SK-N-SH (cell line): ENCODE measurements at regions not wholly inside any gene's neighbourhood (a gene's known extent, or its start where the extent isn't known, plus 50 kb on each side); places are given as distances from the start of the nearest gene placed in this dataset.

Experiments
- CTCF ChIA-PET: fragments of 300-600, 350-600 bp; formaldehyde crosslinking; extraction: SDS; loops from one replicate; lab custom pipeline; 2021; lab: Yijun Ruan, JAX
- POLR2A ChIA-PET: fragments of 350-600 bp; sonication (Branson Sonifier 250); formaldehyde crosslinking; extraction: SDS; loops from one replicate; lab custom pipeline; 2020; ENCODE audit warnings: antibody characterized with exemption, inconsistent platforms; lab: Yijun Ruan, JAX
- DNase-seq: peaks from one replicate; pipeline ENCODE4 v3.0.0; 2012
- H2AFZ ChIP-seq: fragments of 200-600 bp; sonication (generic); 2 replicates; pipeline ENCODE4 v1.8.1; 2016; ENCODE audit warnings: antibody characterized with exemption, mild to moderate bottlenecking, low read depth
- H3F3A ChIP-seq: fragments of 200-600 bp; sonication (generic); replicated peaks from 2 replicates; pipeline ENCODE3; 2016; ENCODE audit warnings: antibody characterized with exemption, mild to moderate bottlenecking; ENCODE audit not compliant: insufficient read depth
- H3K27ac ChIP-seq, 2 experiments: fragments of 200-500 bp in 1 of 2; fragments of 200-600 bp in 1 of 2; sonication (Bioruptor generic) in 1 of 2; sonication (generic), shearing (Covaris generic) in 1 of 2; 2 replicates each; pipeline versions ENCODE4 v1.5.1 to v1.6.1; 2014 to 2016; ENCODE audit warnings: low read depth in 2 of 2, inconsistent platforms in 1 of 2, low read length in 1 of 2, mild to moderate bottlenecking in 1 of 2, mixed read lengths in 1 of 2
- H3K27me3 ChIP-seq: fragments of 200-600 bp; sonication (generic), shearing (Covaris generic); 2 replicates; pipeline ENCODE4 v1.6.1; 2016; ENCODE audit warnings: mixed run types; ENCODE audit not compliant: insufficient read depth
- H3K36me3 ChIP-seq, 2 experiments: fragments of 200-500 bp in 1 of 2; fragments of 200-600 bp in 1 of 2; sonication (Bioruptor generic) in 1 of 2; sonication (generic) in 1 of 2; replicated peaks in 1 of 2; 2 replicates each; pipeline versions ENCODE3 to v1.5.1; 2014 to 2016; ENCODE audit warnings: low read length in 1 of 2, mild to moderate bottlenecking in 1 of 2; ENCODE audit not compliant: insufficient read depth in 2 of 2, control insufficient read depth in 1 of 2
- H3K4me1 ChIP-seq, 2 experiments: fragments of 200-500 bp in 1 of 2; fragments of 200-600 bp in 1 of 2; sonication (Bioruptor generic) in 1 of 2; sonication (generic), shearing (Covaris generic) in 1 of 2; 2 replicates each; pipeline versions ENCODE4 v1.5.1 to v1.6.1; 2014 to 2016; ENCODE audit warnings: low read depth in 1 of 2, low read length in 1 of 2, mixed run types in 1 of 2; ENCODE audit not compliant: insufficient read depth in 2 of 2, control insufficient read depth in 1 of 2
- H3K4me2 ChIP-seq: fragments of 200-600 bp; sonication (generic), shearing (Covaris generic); 2 replicates; pipeline ENCODE4 v1.6.1; 2017; ENCODE audit warnings: mixed run types
- H3K4me3 ChIP-seq, 2 experiments: fragments of 200-500 bp in 1 of 2; fragments of 200-600 bp in 1 of 2; sonication (Bioruptor generic) in 1 of 2; sonication (generic), shearing (Covaris generic) in 1 of 2; 2 replicates each; pipeline versions ENCODE4 v1.5.1 to v1.8.1; 2014 to 2016; ENCODE audit warnings: low read depth in 2 of 2, inconsistent platforms in 1 of 2, low read length in 1 of 2, mild to moderate bottlenecking in 1 of 2, mixed read lengths in 1 of 2, moderate library complexity in 1 of 2
- H3K79me2 ChIP-seq: fragments of 200-600 bp; sonication (generic); 2 replicates; pipeline ENCODE4 v1.8.1; 2017; ENCODE audit warnings: mild to moderate bottlenecking; ENCODE audit not compliant: insufficient read depth
- H3K9ac ChIP-seq: fragments of 200-600 bp; sonication (generic); 2 replicates; pipeline ENCODE4 v1.6.1; 2017; ENCODE audit warnings: mixed run types
- H3K9me2 ChIP-seq: fragments of 200-600 bp; sonication (generic); 2 replicates; pipeline ENCODE4 v1.6.1; 2017; ENCODE audit warnings: mixed run types
- H3K9me3 ChIP-seq: fragments of 200-600 bp; sonication (generic); 2 replicates; pipeline ENCODE4 v1.6.1; 2017; ENCODE audit warnings: mixed run types, mild to moderate bottlenecking, moderate library complexity
- H4K20me1 ChIP-seq: fragments of 200-600 bp; sonication (generic); 2 replicates; pipeline ENCODE4 v1.6.1; 2017; ENCODE audit warnings: mild to moderate bottlenecking, mixed run types; ENCODE audit not compliant: insufficient read depth
- CHD2 ChIP-seq: fragments of 150-350 bp; IDR thresholded peaks from 2 replicates; pipeline ENCODE4 v1.6.1; 2018; ENCODE audit warnings: low read length; ENCODE audit not compliant: partially characterized antibody
- CTCF ChIP-seq: fragments of 200-600 bp; sonication (generic); IDR thresholded peaks from 2 replicates; pipeline ENCODE4 v1.6.1; 2017; ENCODE audit warnings: antibody characterized with exemption, mild to moderate bottlenecking, moderate library complexity
- ELF1 ChIP-seq: IDR thresholded peaks from 2 replicates; pipeline ENCODE4 v1.4.0; 2012
- FOXM1 ChIP-seq: IDR thresholded peaks from 2 replicates; pipeline ENCODE4 v1.4.0; 2012; ENCODE audit warnings: low read depth, mild to moderate bottlenecking
- GATA2 ChIP-seq: sonication (generic); formaldehyde crosslinking; IDR thresholded peaks from 2 replicates; pipeline ENCODE4 v1.5.0; 2020; ENCODE audit warnings: mild to moderate bottlenecking, missing genetic modification reagents
- MEF2A ChIP-seq: IDR thresholded peaks from 2 replicates; pipeline ENCODE4 v1.4.0; 2012; ENCODE audit warnings: low read depth, borderline replicate concordance
- PBX3 ChIP-seq: IDR thresholded peaks from 2 replicates; pipeline ENCODE4; 2012
- POLR2AphosphoS5 ChIP-seq: IDR thresholded peaks from 2 replicates; pipeline ENCODE4 v1.6.1; 2012; ENCODE audit warnings: low read depth, low read length
- RAD21 ChIP-seq: IDR thresholded peaks from 2 replicates; pipeline ENCODE4 v1.6.1; 2012; ENCODE audit warnings: mild to moderate bottlenecking, low read length
- RFX5 ChIP-seq: IDR thresholded peaks from 2 replicates; pipeline ENCODE4 v1.6.1; 2012; ENCODE audit warnings: mild to moderate bottlenecking, improper control_type of control experiment, low read length
- SIN3A ChIP-seq: IDR thresholded peaks from 2 replicates; pipeline ENCODE4 v1.6.1; 2012; ENCODE audit warnings: low read depth, mild to moderate bottlenecking, low read length, moderate library complexity, borderline replicate concordance
- SMC3 ChIP-seq: IDR thresholded peaks from 2 replicates; pipeline ENCODE4 v1.6.1; 2012; ENCODE audit warnings: low read depth, low read length, improper control_type of control experiment
- TAF1 ChIP-seq: IDR thresholded peaks from 2 replicates; pipeline ENCODE4 v1.6.1; 2012; ENCODE audit warnings: low read depth, mild to moderate bottlenecking, low read length, moderate library complexity, borderline replicate concordance
- USF1 ChIP-seq: IDR thresholded peaks from 2 replicates; pipeline ENCODE4 v1.4.0; 2012; ENCODE audit warnings: low read depth, borderline replicate concordance
- WGBS: methylation state at CpG from one replicate; pipeline ENCODE4 v1.1.6; 2017; ENCODE audit warnings: low lambda C conversion rate; 5-methylcytosine and 5-hydroxymethylcytosine counted together
- TF ChIP-seq, protein P1 (sequence below): IDR thresholded peaks from 2 replicates; pipeline ENCODE4 v1.4.0; 2012; ENCODE audit warnings: low read depth, borderline replicate concordance

GRCh38 chr10:88091490-88092061, 228.2 kb downstream of the PTEN start:
- no peak for TF ChIP-seq SMC3
- TF ChIP-seq PBX3 = no peak
- TF ChIP-seq GATA2 (CRISPR knock-in tag) = no peak
- TF ChIP-seq, all 33 proteins: peak for 0
- no peaks in the 10 kb centered on the region for H3F3A ChIP-seq
- H3K9me2 ChIP-seq = no peaks in the 10 kb centered on the region
- H3K4me3 ChIP-seq = no peak overlapping the region
- H3K9ac ChIP-seq = no peak overlapping the region
- POLR2A ChIA-PET = interaction anchor here (1.2 kb wide), 1 partner anchor 229 kb away, joined by 5 read pairs; no protein-coding TSS in a partner anchor
- no peaks in the 10 kb centered on the region for H3K36me3 ChIP-seq
- H2AFZ ChIP-seq = no peak overlapping the region
- no peaks in the 10 kb centered on the region for H4K20me1 ChIP-seq
- no peaks in the 10 kb centered on the region; a peak in 2 of 4 replicates for H3K4me1 ChIP-seq
- H3K27ac ChIP-seq = no peak overlapping the region
- no peak overlapping the region for H3K4me2 ChIP-seq
- WGBS = 73% methylated on average over 4 of the region's 4 CpGs
- CTCF ChIA-PET = interaction anchor here (1.2 kb wide), 1 partner anchor 22 kb away, joined by 5 read pairs; no protein-coding TSS in a partner anchor
- no peaks in the 10 kb centered on the region for H3K27me3 ChIP-seq
- DNase-seq = no peak
- no peaks in the 10 kb centered on the region for H3K79me2 ChIP-seq
- H3K9me3 ChIP-seq = no peaks in the 10 kb centered on the region

DNA sequence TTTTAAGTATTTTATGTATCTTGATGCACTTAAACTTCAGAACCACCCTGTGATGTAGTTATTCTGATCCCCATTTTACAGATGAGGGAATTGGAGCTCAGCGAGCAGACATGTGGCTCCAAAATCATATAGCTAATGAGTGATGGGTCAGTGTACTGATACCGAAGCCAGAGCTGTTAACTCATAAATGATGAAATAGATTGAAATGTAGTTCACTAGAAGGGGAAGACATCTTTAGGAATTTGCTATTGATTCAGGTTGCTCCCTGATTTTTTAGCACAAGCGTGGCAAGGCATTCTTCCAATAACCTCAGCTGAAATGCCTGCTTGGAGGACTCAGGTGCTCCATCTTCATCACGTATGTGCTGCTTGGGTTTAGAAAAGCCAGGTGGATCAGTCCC, 228.8 kb downstream of the PTEN start:
- ChIA-PET CTCF (interaction anchor here (1.4 kb wide), 1 partner anchor 22 kb away, joined by 5 read pairs; no protein-coding TSS in a partner anchor), POLR2A (interaction anchor here (1.2 kb wide), 1 partner anchor 230 kb away, joined by 5 read pairs; no protein-coding TSS in a partner anchor)
- Histone ChIP-seq H3F3A (no peaks in the 10 kb centered on the region), H3K27me3 (no peaks in the 10 kb centered on the region), H3K4me2 (no peak overlapping the region), H3K9me2 (no peaks in the 10 kb centered on the region), H3K36me3 (no peaks in the 10 kb centered on the region), H3K4me3 (no peak overlapping the region), H3K27ac (no peak overlapping the region), H3K9ac (no peak overlapping the region), H2AFZ (no peak overlapping the region), H3K79me2 (no peaks in the 10 kb centered on the region), H4K20me1 (no peaks in the 10 kb centered on the region), H3K9me3 (no peaks in the 10 kb centered on the region), H3K4me1 (no peaks in the 10 kb centered on the region; a peak in 2 of 4 replicates)
- DNase-seq = no peak
- WGBS = 91% methylated on average over 4 of the region's 4 CpGs
- TF ChIP-seq TAF1 (no peak), USF1 (no peak), GATA2 (CRISPR knock-in tag) (no peak), ELF1 (no peak), SIN3A (no peak), POLR2AphosphoS5 (no peak), CHD2 (no peak), MEF2A (no peak), FOXM1 (no peak), CTCF (no peak), RFX5 (no peak), RAD21 (no peak)
- TF ChIP-seq, protein P1, sequence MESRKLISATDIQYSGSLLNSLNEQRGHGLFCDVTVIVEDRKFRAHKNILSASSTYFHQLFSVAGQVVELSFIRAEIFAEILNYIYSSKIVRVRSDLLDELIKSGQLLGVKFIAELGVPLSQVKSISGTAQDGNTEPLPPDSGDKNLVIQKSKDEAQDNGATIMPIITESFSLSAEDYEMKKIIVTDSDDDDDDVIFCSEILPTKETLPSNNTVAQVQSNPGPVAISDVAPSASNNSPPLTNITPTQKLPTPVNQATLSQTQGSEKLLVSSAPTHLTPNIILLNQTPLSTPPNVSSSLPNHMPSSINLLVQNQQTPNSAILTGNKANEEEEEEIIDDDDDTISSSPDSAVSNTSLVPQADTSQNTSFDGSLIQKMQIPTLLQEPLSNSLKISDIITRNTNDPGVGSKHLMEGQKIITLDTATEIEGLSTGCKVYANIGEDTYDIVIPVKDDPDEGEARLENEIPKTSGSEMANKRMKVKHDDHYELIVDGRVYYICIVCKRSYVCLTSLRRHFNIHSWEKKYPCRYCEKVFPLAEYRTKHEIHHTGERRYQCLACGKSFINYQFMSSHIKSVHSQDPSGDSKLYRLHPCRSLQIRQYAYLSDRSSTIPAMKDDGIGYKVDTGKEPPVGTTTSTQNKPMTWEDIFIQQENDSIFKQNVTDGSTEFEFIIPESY = no peak
